ENCODE measurements at regions not wholly inside any gene's neighbourhood (a gene's known extent, or its start where the extent isn't known, plus 50 kb on each side); places are given as distances from the start of the nearest gene placed in this dataset.
"Not testable (repeated sequence)": the region's sequence is repeated elsewhere in the genome, so short reads cannot be mapped to it uniquely, and the experiment has no call there.

DNA sequence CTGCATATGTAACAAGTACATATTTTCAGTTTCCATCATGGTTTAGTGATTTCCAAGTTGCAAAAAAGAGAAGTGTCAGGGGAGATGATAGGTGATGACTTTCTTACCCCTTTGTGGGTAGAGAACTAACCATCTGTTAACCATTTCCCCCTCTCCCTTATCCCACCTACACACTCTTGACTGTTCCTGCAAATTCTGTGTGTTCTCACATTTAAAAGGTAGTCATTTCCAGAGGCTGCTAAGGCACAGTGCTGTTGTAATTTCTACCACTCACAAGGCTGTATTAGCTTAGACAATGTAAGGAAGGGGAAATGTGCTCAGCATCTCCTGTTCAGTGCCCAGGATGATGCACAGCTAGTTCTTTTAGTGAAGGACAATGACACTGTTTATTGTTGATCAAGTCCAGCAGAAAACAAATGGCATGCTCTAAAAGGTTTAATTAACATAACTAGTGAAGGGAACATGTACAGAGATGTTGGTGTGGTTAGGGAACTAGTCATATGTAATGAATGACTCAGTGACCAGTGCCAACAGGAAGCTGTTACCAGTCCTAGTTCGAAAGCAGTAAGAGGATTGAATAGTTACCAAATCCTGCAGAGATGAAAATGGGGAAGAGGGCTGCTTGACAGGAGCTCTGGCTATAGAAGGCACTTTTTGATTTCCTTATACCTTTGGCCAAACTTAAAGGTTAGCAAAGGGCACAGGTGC lies 165.1 kb downstream of the PLK2 start:
- no peaks in the 10 kb centered on the region for H3K4me1 Mint-ChIP-seq (ENCODE audit: low read depth)
- no peaks in the 10 kb centered on the region for H3K9me3 Mint-ChIP-seq (ENCODE audit: low read depth)
- H3K27ac Mint-ChIP-seq = no peak overlapping the region
- H3K27me3 Mint-ChIP-seq = peaks cover 2% of the 10 kb centered on the region
- H3K4me3 Mint-ChIP-seq = no peak overlapping the region
- H3K36me3 Mint-ChIP-seq = no peaks in the 10 kb centered on the region

- not testable (repeated sequence) for H3K27me3 Mint-ChIP-seq; H3K27ac Mint-ChIP-seq; H3K4me3 Mint-ChIP-seq; H3K36me3 Mint-ChIP-seq; H3K9me3 Mint-ChIP-seq (ENCODE audit: low read depth); H3K4me1 Mint-ChIP-seq (ENCODE audit: low read depth)
Observed at GRCh38 chr5:58288275-58288674, 171.6 kb downstream of the PLK2 start.

- H3K4me3 Mint-ChIP-seq = no peak overlapping the region
- no peaks in the 10 kb centered on the region for H3K9me3 Mint-ChIP-seq (ENCODE audit: low read depth)
- H3K36me3 Mint-ChIP-seq = no peaks in the 10 kb centered on the region
- H3K4me1 Mint-ChIP-seq (ENCODE audit: low read depth) = no peaks in the 10 kb centered on the region
- H3K27me3 Mint-ChIP-seq = no peaks in the 10 kb centered on the region
- H3K27ac Mint-ChIP-seq = no peak overlapping the region
Observed at GRCh38 chr5:58286741-58287140, 173.1 kb downstream of the PLK2 start.

- H3K27ac Mint-ChIP-seq = no peak overlapping the region
- H3K9me3 Mint-ChIP-seq (ENCODE audit: low read depth) = no peaks in the 10 kb centered on the region
- no peaks in the 10 kb centered on the region for H3K36me3 Mint-ChIP-seq
- H3K4me3 Mint-ChIP-seq = no peak overlapping the region
- no peaks in the 10 kb centered on the region for H3K4me1 Mint-ChIP-seq (ENCODE audit: low read depth)
- H3K27me3 Mint-ChIP-seq = no peaks in the 10 kb centered on the region
Observed at GRCh38 chr5:58285900-58286299, 174.0 kb downstream of the PLK2 start.

DNA sequence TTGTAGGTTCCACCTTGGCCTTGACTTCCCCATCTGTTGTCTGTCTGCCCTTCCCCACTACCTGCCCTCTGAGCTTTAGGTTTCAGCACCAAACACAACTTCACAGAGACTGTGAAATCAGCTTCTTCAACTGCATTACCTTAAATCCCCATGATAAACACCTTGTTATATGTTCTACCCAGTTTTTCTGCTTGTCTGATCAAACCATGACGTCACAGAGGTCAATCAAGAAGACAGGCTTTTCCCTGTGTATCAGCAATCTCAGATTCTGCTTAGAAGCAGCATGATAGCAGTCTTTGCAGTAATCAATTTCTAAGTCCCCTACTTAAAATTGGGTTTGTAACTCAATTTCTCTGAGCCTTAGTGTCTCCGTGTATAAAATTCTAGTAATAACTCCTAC lies 175.0 kb downstream of the PLK2 start:
- Mint-ChIP-seq H3K9me3 (ENCODE audit: low read depth) (no peaks in the 10 kb centered on the region), H3K36me3 (no peaks in the 10 kb centered on the region), H3K4me1 (ENCODE audit: low read depth) (no peaks in the 10 kb centered on the region), H3K4me3 (no peak overlapping the region), H3K27ac (no peak overlapping the region), H3K27me3 (no peaks in the 10 kb centered on the region)

DNA sequence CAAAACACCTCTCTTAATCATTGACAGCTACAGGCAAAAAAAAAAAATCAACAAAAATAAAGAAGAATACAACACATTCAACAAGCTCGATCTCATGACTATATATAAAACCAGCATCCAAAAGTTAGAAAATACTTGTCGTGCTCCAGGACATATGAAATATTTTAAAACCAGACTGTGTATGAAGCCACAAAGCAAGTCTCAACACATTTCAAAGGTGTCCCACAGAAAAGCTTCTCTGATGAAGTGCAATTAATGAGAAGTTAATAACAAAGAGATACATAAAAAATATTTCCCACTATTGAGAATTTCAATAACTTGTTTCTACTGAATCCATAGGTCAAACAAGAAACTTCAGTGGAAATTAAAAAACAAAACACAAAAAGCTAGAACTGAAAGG lies 178.7 kb downstream of the PLK2 start:
- H3K4me1 Mint-ChIP-seq (ENCODE audit: low read depth) = no peaks in the 10 kb centered on the region
- H3K4me3 Mint-ChIP-seq = no peak overlapping the region
- H3K27me3 Mint-ChIP-seq = no peaks in the 10 kb centered on the region
- no peak overlapping the region for H3K27ac Mint-ChIP-seq
- no peaks in the 10 kb centered on the region for H3K9me3 Mint-ChIP-seq (ENCODE audit: low read depth)
- no peaks in the 10 kb centered on the region for H3K36me3 Mint-ChIP-seq

GRCh38 chr5:58279259-58279658 lies 180.6 kb downstream of the PLK2 start:
- H3K4me3 Mint-ChIP-seq = no peak overlapping the region
- H3K27me3 Mint-ChIP-seq = peaks cover 1% of the 10 kb centered on the region
- no peaks in the 10 kb centered on the region for H3K9me3 Mint-ChIP-seq (ENCODE audit: low read depth)
- H3K27ac Mint-ChIP-seq = no peak overlapping the region
- no peaks in the 10 kb centered on the region for H3K4me1 Mint-ChIP-seq (ENCODE audit: low read depth)
- no peaks in the 10 kb centered on the region for H3K36me3 Mint-ChIP-seq

GRCh38 chr5:58276431-58276830 lies 183.5 kb downstream of the PLK2 start:
- H3K27ac Mint-ChIP-seq = no peak overlapping the region
- H3K4me1 Mint-ChIP-seq (ENCODE audit: low read depth) = no peaks in the 10 kb centered on the region
- H3K4me3 Mint-ChIP-seq = no peak overlapping the region
- H3K27me3 Mint-ChIP-seq = peaks cover 1% of the 10 kb centered on the region
- no peaks in the 10 kb centered on the region for H3K36me3 Mint-ChIP-seq
- H3K9me3 Mint-ChIP-seq (ENCODE audit: low read depth) = no peaks in the 10 kb centered on the region

GRCh38 chr5:58275516-58275915 lies 184.4 kb downstream of the PLK2 start:
- Mint-ChIP-seq H3K36me3 (no peaks in the 10 kb centered on the region), H3K4me3 (no peak overlapping the region), H3K27ac (no peak overlapping the region), H3K27me3 (peaks cover 1% of the 10 kb centered on the region), H3K9me3 (ENCODE audit: low read depth) (no peaks in the 10 kb centered on the region), H3K4me1 (ENCODE audit: low read depth) (no peaks in the 10 kb centered on the region)

GRCh38 chr5:58274191-58274590 lies 185.7 kb downstream of the PLK2 start:
- peaks cover 1% of the 10 kb centered on the region for H3K27me3 Mint-ChIP-seq
- H3K36me3 Mint-ChIP-seq = no peaks in the 10 kb centered on the region
- no peaks in the 10 kb centered on the region for H3K9me3 Mint-ChIP-seq (ENCODE audit: low read depth)
- H3K4me1 Mint-ChIP-seq (ENCODE audit: low read depth) = no peaks in the 10 kb centered on the region
- no peak overlapping the region for H3K4me3 Mint-ChIP-seq
- no peak overlapping the region for H3K27ac Mint-ChIP-seq

DNA sequence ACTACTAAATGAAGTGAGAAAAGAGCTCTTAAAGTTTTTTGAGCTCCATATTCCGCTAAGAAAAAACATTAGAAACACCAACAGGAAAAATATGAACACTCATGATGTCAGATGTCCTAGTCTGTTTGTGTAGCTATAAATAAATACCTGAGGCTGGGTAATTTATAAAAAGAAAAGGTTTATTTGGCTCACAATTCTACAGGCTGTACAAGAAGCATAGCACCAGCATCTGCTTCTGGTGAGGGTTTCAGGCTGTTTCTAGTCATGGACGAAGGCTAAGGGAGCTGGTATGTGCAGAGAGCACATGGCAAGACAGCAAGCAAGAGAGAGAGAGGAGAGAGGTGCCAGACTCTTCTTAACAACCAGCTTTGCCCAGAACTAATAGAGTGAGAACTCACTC lies 186.2 kb downstream of the PLK2 start:
- H3K27me3 Mint-ChIP-seq = peaks cover 1% of the 10 kb centered on the region
- no peak overlapping the region for H3K4me3 Mint-ChIP-seq
- no peaks in the 10 kb centered on the region for H3K36me3 Mint-ChIP-seq
- no peaks in the 10 kb centered on the region for H3K9me3 Mint-ChIP-seq (ENCODE audit: low read depth)
- H3K27ac Mint-ChIP-seq = no peak overlapping the region
- H3K4me1 Mint-ChIP-seq (ENCODE audit: low read depth) = no peaks in the 10 kb centered on the region

DNA sequence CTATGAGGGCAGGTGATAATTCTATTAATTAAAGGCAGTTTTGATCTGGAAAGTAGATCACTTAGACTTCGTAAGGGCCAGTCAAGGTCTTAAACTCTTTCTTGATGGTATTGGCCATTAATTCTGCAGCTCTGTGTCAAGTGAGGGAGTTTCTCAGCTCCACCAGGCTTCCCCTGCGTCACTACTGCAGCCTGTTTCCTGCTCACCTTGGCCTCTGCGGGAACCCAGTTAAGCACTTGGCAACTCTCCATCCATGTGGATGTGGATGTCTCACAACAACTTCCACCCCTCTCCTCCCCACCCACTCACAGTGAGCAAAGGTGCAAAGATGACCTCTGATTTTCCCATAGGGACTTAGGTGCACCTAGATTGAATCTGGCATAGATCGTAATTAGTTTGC lies 191.6 kb downstream of the PLK2 start:
- H3K27me3 Mint-ChIP-seq = peaks cover 3% of the 10 kb centered on the region
- no peak overlapping the region for H3K27ac Mint-ChIP-seq
- no peaks in the 10 kb centered on the region for H3K36me3 Mint-ChIP-seq
- H3K4me3 Mint-ChIP-seq = no peak overlapping the region
- no peaks in the 10 kb centered on the region for H3K4me1 Mint-ChIP-seq (ENCODE audit: low read depth)
- no peaks in the 10 kb centered on the region for H3K9me3 Mint-ChIP-seq (ENCODE audit: low read depth)

DNA sequence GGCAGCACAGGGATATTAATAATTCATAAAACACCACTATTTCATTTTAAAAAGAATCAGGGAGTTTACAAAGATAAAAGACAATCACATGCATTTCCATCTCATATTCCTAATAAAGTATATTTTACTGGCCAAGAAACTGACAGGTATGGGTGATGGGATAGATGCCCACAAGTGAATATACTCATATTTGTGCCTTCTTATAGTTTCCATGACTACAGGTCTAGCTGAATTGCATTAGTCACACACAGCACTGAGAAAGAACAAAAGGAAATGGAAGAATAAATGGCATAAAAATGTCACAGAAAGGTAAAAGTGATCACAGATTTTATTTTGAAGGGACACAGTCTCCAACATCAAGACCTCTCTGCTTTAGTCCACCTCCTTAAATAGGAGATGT lies 193.5 kb downstream of the PLK2 start:
- H3K27ac Mint-ChIP-seq = no peak overlapping the region
- no peaks in the 10 kb centered on the region for H3K9me3 Mint-ChIP-seq (ENCODE audit: low read depth)
- H3K4me1 Mint-ChIP-seq (ENCODE audit: low read depth) = no peaks in the 10 kb centered on the region
- H3K36me3 Mint-ChIP-seq = no peaks in the 10 kb centered on the region
- H3K4me3 Mint-ChIP-seq = no peak overlapping the region
- H3K27me3 Mint-ChIP-seq = peaks cover 4% of the 10 kb centered on the region

DNA sequence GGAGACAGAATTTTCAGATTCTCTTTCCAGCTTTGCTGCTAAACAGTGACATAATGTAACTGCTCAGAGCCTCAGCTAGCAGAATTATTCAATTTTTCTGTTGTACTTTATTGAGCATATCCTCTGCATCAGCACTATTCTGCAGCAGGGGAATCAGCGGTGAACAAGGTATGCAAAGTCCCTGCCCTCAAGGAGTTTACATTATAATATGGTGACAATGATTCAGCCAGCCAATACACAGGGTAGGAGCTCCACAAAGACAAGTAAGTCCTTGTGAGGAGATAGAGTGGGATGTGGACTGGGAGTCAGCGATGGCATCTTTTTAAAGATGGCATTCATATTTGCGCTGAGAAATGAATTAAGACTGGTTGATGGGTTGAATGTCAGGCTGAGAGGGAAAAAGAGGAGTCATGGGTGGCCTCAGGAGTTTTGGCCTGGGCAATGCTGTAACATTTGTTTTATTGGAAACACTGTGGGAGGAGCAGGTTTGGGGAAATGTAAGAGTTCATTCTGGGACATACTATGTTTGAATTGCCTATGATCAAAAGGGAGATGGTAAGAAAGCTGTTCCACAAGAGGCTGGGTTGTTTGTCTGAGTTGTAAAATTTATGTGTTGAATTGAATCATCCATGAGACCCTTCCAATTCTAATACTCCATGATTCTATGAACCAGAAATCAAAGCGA lies 194.5 kb downstream of the PLK2 start:
- Mint-ChIP-seq H3K36me3 (no peaks in the 10 kb centered on the region), H3K27ac (no peak overlapping the region), H3K27me3 (peaks cover 4% of the 10 kb centered on the region), H3K9me3 (ENCODE audit: low read depth) (no peaks in the 10 kb centered on the region), H3K4me1 (ENCODE audit: low read depth) (no peaks in the 10 kb centered on the region), H3K4me3 (no peak overlapping the region)

DNA sequence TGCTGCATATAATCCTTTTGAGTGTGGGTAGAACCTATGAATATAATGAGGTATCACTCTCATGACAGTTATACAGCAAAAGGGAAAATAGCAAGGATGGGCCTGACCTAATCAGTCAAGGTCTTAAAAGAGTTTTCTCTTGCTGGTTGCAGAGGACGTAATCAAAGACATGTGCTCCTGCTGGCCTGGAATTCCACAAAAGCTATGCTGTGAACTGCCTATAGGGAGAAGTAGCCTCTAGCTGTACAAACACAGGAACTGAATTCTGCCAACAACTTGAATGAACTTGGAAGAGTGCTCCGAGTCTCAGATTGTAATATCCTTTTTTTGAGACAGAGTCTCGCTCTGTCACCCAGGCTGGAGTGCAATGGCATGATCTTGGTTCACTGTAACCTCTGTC lies 195.6 kb downstream of the PLK2 start:
- Mint-ChIP-seq H3K4me3 (no peak overlapping the region), H3K27me3 (peaks cover 4% of the 10 kb centered on the region), H3K9me3 (ENCODE audit: low read depth) (no peaks in the 10 kb centered on the region), H3K27ac (no peak overlapping the region), H3K36me3 (no peaks in the 10 kb centered on the region), H3K4me1 (ENCODE audit: low read depth) (no peaks in the 10 kb centered on the region)

- H3K4me1 Mint-ChIP-seq (ENCODE audit: low read depth) = no peaks in the 10 kb centered on the region
- no peaks in the 10 kb centered on the region for H3K36me3 Mint-ChIP-seq
- no peaks in the 10 kb centered on the region for H3K9me3 Mint-ChIP-seq (ENCODE audit: low read depth)
- H3K27ac Mint-ChIP-seq = no peak overlapping the region
- peaks cover 4% of the 10 kb centered on the region for H3K27me3 Mint-ChIP-seq
- H3K4me3 Mint-ChIP-seq = no peak overlapping the region
Observed at GRCh38 chr5:58263296-58263695, 196.6 kb downstream of the PLK2 start.
